ENCODE measurements at regions not wholly inside any gene's neighbourhood (a gene's known extent, or its start where the extent isn't known, plus 50 kb on each side); places are given as distances from the start of the nearest gene placed in this dataset.

GRCh38 chr2:129709956-129710598 lies 269.4 kb upstream of the RAB6C start:
- no peak for FAIRE-seq
- TF ChIP-seq SPI1 (IDR thresholded peaks at IDR 0.05; ENCODE audit: low read depth, low read length) (no peak), TAF1 (IDR thresholded peaks at IDR 0.05; ENCODE audit: low read depth, low read length) (no peak), POLR2A (IDR thresholded peaks at IDR 0.05; ENCODE audit: low read depth, low read length) (no peak), POU2F2 (IDR thresholded peaks at IDR 0.05; ENCODE audit: low read depth, low read length) (no peak), PAX5 (IDR thresholded peaks at IDR 0.05; ENCODE audit: insufficient read depth, low read length, severe bottlenecking) (no peak), POLR2AphosphoS5 (IDR thresholded peaks at IDR 0.05; ENCODE audit: low read depth, low read length) (no peak)
- no peak for DNase-seq (ENCODE audit: insufficient read length, low spot score)

- DNase-seq (ENCODE audit: insufficient read length, low spot score) (no peak), FAIRE-seq (no peak)
- TF ChIP-seq SPI1 (IDR thresholded peaks at IDR 0.05; ENCODE audit: low read depth, low read length) (no peak), POU2F2 (IDR thresholded peaks at IDR 0.05; ENCODE audit: low read depth, low read length) (no peak), POLR2A (IDR thresholded peaks at IDR 0.05; ENCODE audit: low read depth, low read length) (no peak)
Observed at GRCh38 chr2:129710670-129711495, 268.6 kb upstream of the RAB6C start.

GRCh38 chr2:129711816-129712675 lies 267.4 kb upstream of the RAB6C start:
- FAIRE-seq: no peak
- DNase-seq (ENCODE audit: insufficient read length, low spot score): no peak
- TF ChIP-seq SPI1 (IDR thresholded peaks at IDR 0.05; ENCODE audit: low read depth, low read length) (no peak), POU2F2 (IDR thresholded peaks at IDR 0.05; ENCODE audit: low read depth, low read length) (no peak), POLR2AphosphoS5 (IDR thresholded peaks at IDR 0.05; ENCODE audit: low read depth, low read length) (no peak), TAF1 (IDR thresholded peaks at IDR 0.05; ENCODE audit: low read depth, low read length) (no peak), PAX5 (IDR thresholded peaks at IDR 0.05; ENCODE audit: insufficient read depth, low read length, severe bottlenecking) (no peak)

- DNase-seq (ENCODE audit: insufficient read length, low spot score): no peak
Observed at GRCh38 chr2:129712676-129712985, 266.8 kb upstream of the RAB6C start.

GRCh38 chr2:129713337-129713736 lies 266.1 kb upstream of the RAB6C start:
- TF ChIP-seq TAF1 (IDR thresholded peaks at IDR 0.05; ENCODE audit: low read depth, low read length) (no peak), POLR2A (IDR thresholded peaks at IDR 0.05; ENCODE audit: low read depth, low read length) (no peak), SPI1 (IDR thresholded peaks at IDR 0.05; ENCODE audit: low read depth, low read length) (no peak), POU2F2 (IDR thresholded peaks at IDR 0.05; ENCODE audit: low read depth, low read length) (no peak), POLR2AphosphoS5 (IDR thresholded peaks at IDR 0.05; ENCODE audit: low read depth, low read length) (no peak), PAX5 (IDR thresholded peaks at IDR 0.05; ENCODE audit: insufficient read depth, low read length, severe bottlenecking) (no peak)
- no peak for FAIRE-seq
- DNase-seq (ENCODE audit: insufficient read length, low spot score): no peak

More at GRCh38 chr2:129712676-129712985, 266.8 kb upstream of the RAB6C start:
- TF ChIP-seq TAF1 (IDR thresholded peaks at IDR 0.05; ENCODE audit: low read depth, low read length): no peak
- no peak for TF ChIP-seq POU2F2 (IDR thresholded peaks at IDR 0.05; ENCODE audit: low read depth, low read length)
- no peak for TF ChIP-seq PAX5 (IDR thresholded peaks at IDR 0.05; ENCODE audit: insufficient read depth, low read length, severe bottlenecking)
- TF ChIP-seq SPI1 (IDR thresholded peaks at IDR 0.05; ENCODE audit: low read depth, low read length): no peak
- no peak for TF ChIP-seq POLR2AphosphoS5 (IDR thresholded peaks at IDR 0.05; ENCODE audit: low read depth, low read length)
- no peak for TF ChIP-seq POLR2A (IDR thresholded peaks at IDR 0.05; ENCODE audit: low read depth, low read length)
- no peak for FAIRE-seq

GRCh38 chr2:129716781-129717559 lies 262.5 kb upstream of the RAB6C start:
- no peak for FAIRE-seq
- TF ChIP-seq POLR2AphosphoS5 (IDR thresholded peaks at IDR 0.05; ENCODE audit: low read depth, low read length) (no peak), POU2F2 (IDR thresholded peaks at IDR 0.05; ENCODE audit: low read depth, low read length) (no peak)

GRCh38 chr2:129717560-129718130 lies 261.8 kb upstream of the RAB6C start:
- no peak for FAIRE-seq

More at GRCh38 chr2:129716781-129717559, 262.5 kb upstream of the RAB6C start:
- DNase-seq (ENCODE audit: insufficient read length, low spot score): no peak

GRCh38 chr2:129719335-129719734 lies 260.1 kb upstream of the RAB6C start:
- no peak for DNase-seq (ENCODE audit: insufficient read length, low spot score)

More at GRCh38 chr2:129717560-129718130, 261.8 kb upstream of the RAB6C start:
- DNase-seq (ENCODE audit: insufficient read length, low spot score): no peak
- TF ChIP-seq POLR2AphosphoS5 (IDR thresholded peaks at IDR 0.05; ENCODE audit: low read depth, low read length) (no peak), POLR2A (IDR thresholded peaks at IDR 0.05; ENCODE audit: low read depth, low read length) (no peak), TAF1 (IDR thresholded peaks at IDR 0.05; ENCODE audit: low read depth, low read length) (no peak), SPI1 (IDR thresholded peaks at IDR 0.05; ENCODE audit: low read depth, low read length) (no peak), POU2F2 (IDR thresholded peaks at IDR 0.05; ENCODE audit: low read depth, low read length) (no peak), PAX5 (IDR thresholded peaks at IDR 0.05; ENCODE audit: insufficient read depth, low read length, severe bottlenecking) (no peak)

More at GRCh38 chr2:129719335-129719734, 260.1 kb upstream of the RAB6C start:
- no peak for FAIRE-seq
- TF ChIP-seq SPI1 (IDR thresholded peaks at IDR 0.05; ENCODE audit: low read depth, low read length) (no peak), PAX5 (IDR thresholded peaks at IDR 0.05; ENCODE audit: insufficient read depth, low read length, severe bottlenecking) (no peak), TAF1 (IDR thresholded peaks at IDR 0.05; ENCODE audit: low read depth, low read length) (no peak), POLR2AphosphoS5 (IDR thresholded peaks at IDR 0.05; ENCODE audit: low read depth, low read length) (no peak), POU2F2 (IDR thresholded peaks at IDR 0.05; ENCODE audit: low read depth, low read length) (no peak), POLR2A (IDR thresholded peaks at IDR 0.05; ENCODE audit: low read depth, low read length) (no peak)
